H1 (cell line): ENCODE measurements at regions not wholly inside any gene's neighbourhood (a gene's known extent, or its start where the extent isn't known, plus 50 kb on each side); places are given as distances from the start of the nearest gene placed in this dataset.

Experiments used
- CBX5 ChIP-seq: fragments of 300-800, 300-1000 bp; sonication (generic); IDR thresholded peaks from 2 replicates; pipeline ENCODE4 v1.7.1; 2016; ENCODE audit warnings: antibody characterized with exemption, low read length, low read depth
- CREB1 ChIP-seq: IDR thresholded peaks from 2 replicates; pipeline ENCODE4 v1.6.1; 2012; ENCODE audit warnings: inconsistent platforms
- EZH2 ChIP-seq: fragments of 200-600 bp; sonication (generic); IDR thresholded peaks from 2 replicates; pipeline ENCODE4 v1.7.1; 2012; ENCODE audit warnings: low read depth, mild to moderate bottlenecking, moderate library complexity, low read length, inconsistent platforms; ENCODE audit not compliant: severe bottlenecking
- POLR2A ChIP-seq, 2 experiments: IDR thresholded peaks; 1 replicate in 1 of 2; 2 replicates in 1 of 2; pipeline ENCODE4 v1.6.1; 2011; ENCODE audit warnings: low read depth in 2 of 2, low read length in 2 of 2, mild to moderate bottlenecking in 2 of 2; ENCODE audit errors: control extremely low read depth in 1 of 2
- RXRA ChIP-seq: IDR thresholded peaks from 2 replicates; pipeline ENCODE4 v1.6.1; 2011; ENCODE audit warnings: low read depth, mild to moderate bottlenecking, low read length, moderate library complexity; ENCODE audit not compliant: insufficient read depth
- SUZ12 ChIP-seq: fragments of 200-600 bp; sonication (generic); IDR thresholded peaks from 2 replicates; pipeline ENCODE4 v1.6.1; 2012; ENCODE audit warnings: mild to moderate bottlenecking, inconsistent platforms, low read length, moderate library complexity, mixed read lengths
- TEAD4 ChIP-seq: IDR thresholded peaks from 2 replicates; pipeline ENCODE4 v1.6.1; 2012; ENCODE audit warnings: low read depth, low read length, inconsistent platforms, mixed read lengths
- YY1 ChIP-seq: IDR thresholded peaks from 2 replicates; pipeline ENCODE4 v1.6.1; 2011; ENCODE audit warnings: low read depth, mild to moderate bottlenecking, low read length
- TF ChIP-seq, protein P1 (sequence below), 3 experiments: IDR thresholded peaks; 1 replicate in 2 of 3; 2 replicates in 1 of 3; pipeline versions ENCODE4 v1.5.1 to v1.6.1; 2011; ENCODE audit warnings: low read length in 3 of 3, mild to moderate bottlenecking in 3 of 3, inconsistent platforms in 2 of 3, low read depth in 1 of 3, moderate library complexity in 1 of 3; ENCODE audit not compliant: insufficient read depth in 1 of 3; ENCODE audit errors: control extremely low read depth in 1 of 3

DNA sequence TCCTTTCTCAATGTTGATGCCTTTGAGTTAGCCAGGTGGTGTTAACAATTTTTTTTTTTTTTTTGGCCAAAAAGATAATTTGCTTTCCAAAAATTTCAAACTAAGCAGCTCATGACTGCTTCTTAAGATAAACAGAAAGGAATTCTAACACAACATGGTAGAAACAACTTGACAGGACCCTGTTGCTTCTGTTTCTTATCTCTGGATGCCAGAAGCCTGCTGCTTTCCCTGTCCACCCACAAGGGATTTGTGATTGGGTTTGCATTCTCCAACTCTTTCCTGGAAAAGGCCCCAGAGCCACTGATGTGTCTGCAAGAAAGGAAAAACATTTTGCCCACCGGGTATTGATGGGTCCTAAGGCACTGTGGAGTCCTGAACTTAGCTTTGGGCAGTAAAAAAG, 217.2 kb upstream of the PKDCC start:
- no peak for TF ChIP-seq EZH2
- no peak for TF ChIP-seq RXRA
- no peak for TF ChIP-seq POLR2A (IDR thresholded peaks at IDR 0.05; ENCODE audit: control extremely low read depth in 1 of 2, low read depth in 2 of 2, low read length in 2 of 2)
- TF ChIP-seq CBX5, result no peak
- TF ChIP-seq YY1, result no peak
- TF ChIP-seq SUZ12, result no peak
- TF ChIP-seq, protein P1, sequence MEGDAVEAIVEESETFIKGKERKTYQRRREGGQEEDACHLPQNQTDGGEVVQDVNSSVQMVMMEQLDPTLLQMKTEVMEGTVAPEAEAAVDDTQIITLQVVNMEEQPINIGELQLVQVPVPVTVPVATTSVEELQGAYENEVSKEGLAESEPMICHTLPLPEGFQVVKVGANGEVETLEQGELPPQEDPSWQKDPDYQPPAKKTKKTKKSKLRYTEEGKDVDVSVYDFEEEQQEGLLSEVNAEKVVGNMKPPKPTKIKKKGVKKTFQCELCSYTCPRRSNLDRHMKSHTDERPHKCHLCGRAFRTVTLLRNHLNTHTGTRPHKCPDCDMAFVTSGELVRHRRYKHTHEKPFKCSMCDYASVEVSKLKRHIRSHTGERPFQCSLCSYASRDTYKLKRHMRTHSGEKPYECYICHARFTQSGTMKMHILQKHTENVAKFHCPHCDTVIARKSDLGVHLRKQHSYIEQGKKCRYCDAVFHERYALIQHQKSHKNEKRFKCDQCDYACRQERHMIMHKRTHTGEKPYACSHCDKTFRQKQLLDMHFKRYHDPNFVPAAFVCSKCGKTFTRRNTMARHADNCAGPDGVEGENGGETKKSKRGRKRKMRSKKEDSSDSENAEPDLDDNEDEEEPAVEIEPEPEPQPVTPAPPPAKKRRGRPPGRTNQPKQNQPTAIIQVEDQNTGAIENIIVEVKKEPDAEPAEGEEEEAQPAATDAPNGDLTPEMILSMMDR (IDR thresholded peaks at IDR 0.05; ENCODE audit: control extremely low read depth in 1 of 3, insufficient read depth in 1 of 3, low read depth in 1 of 3, low read length in 3 of 3), result no peak
- no peak for TF ChIP-seq CREB1
- no peak for TF ChIP-seq TEAD4
